ENCODE measurements at regions not wholly inside any gene's neighbourhood (a gene's known extent, or its start where the extent isn't known, plus 50 kb on each side); places are given as distances from the start of the nearest gene placed in this dataset.

- Histone ChIP-seq H3K36me3 (replicated peaks in 1 of 2; ENCODE audit: control extremely low read depth in 1 of 2, control insufficient read depth in 1 of 2, extremely low read depth in 1 of 2, insufficient read depth in 2 of 2, low read length in 1 of 2) (no peaks in the 10 kb centered on the region), H3K4me3 (ENCODE audit: control extremely low read depth in 1 of 5, extremely low read depth in 1 of 5, insufficient read depth in 1 of 5, low read depth in 2 of 5, low read length in 4 of 5) (no peak overlapping the region), H3K9me3 (ENCODE audit: control extremely low read depth in 1 of 3, control insufficient read depth in 2 of 3, insufficient read depth in 1 of 3, low read length in 2 of 3) (peaks cover 0 to 7% (median 2%) of the 10 kb centered on the region in 3 donors), H3K27ac (ENCODE audit: low read length in 2 of 2) (no peak overlapping the region), H2AFZ (ENCODE audit: insufficient read depth, low read depth, low read length, poor library complexity, severe bottlenecking) (no peak overlapping the region), H3K4me2 (replicated peaks; ENCODE audit: low read depth, low read length, poor library complexity, severe bottlenecking) (no peak overlapping the region), H3K9ac (ENCODE audit: low read length) (no peak overlapping the region), H3K4me1 (ENCODE audit: control insufficient read depth in 2 of 2, insufficient read depth in 2 of 2, low read length in 2 of 2) (no peaks in the 10 kb centered on the region), H4K20me1 (ENCODE audit: control insufficient read depth, insufficient read depth, low read length, poor library complexity, severe bottlenecking) (no peaks in the 10 kb centered on the region), H3K79me2 (ENCODE audit: control insufficient read depth, insufficient read depth, low read length) (no peaks in the 10 kb centered on the region), H3K27me3 (replicated peaks in 1 of 4; ENCODE audit: control extremely low read depth in 1 of 4, control insufficient read depth in 3 of 4, insufficient read depth in 4 of 4, low read length in 3 of 4) (peaks cover 0 to 3% (median 0%) of the 10 kb centered on the region in 4 experiments)
- Mint-ChIP-seq H3K4me3 (no peak overlapping the region), H3K4me1 (no peaks in the 10 kb centered on the region), H3K9me3 (ENCODE audit: insufficient read depth) (no peaks in the 10 kb centered on the region), H3K27ac (no peak overlapping the region), H3K27me3 (peaks cover 5% of the 10 kb centered on the region)
- DNase-seq: peak; percentile 23
- intact Hi-C loops (cut with micrococcal nuclease): no loop called here
- POLR2A ChIA-PET: no interaction called here
- CTCF ChIA-PET: no interaction called here
- 57% methylated on average over 6 of the region's 6 CpGs for WGBS (ENCODE audit: insufficient coverage)
- TF ChIP-seq CTCF (IDR thresholded peaks at IDR 0.05) (no peak), EZH2 (IDR thresholded peaks at IDR 0.05; ENCODE audit: borderline replicate concordance, insufficient read depth, low read depth, low read length, poor library complexity, severe bottlenecking) (no peak)
- ATAC-seq (ENCODE audit: low read depth): no peak
Observed at GRCh38 chr10:3408603-3409365, 236.2 kb upstream of the PITRM1 start.

GRCh38 chr10:3407208-3407607 lies 234.6 kb upstream of the PITRM1 start:
- Mint-ChIP-seq H3K4me1 (no peaks in the 10 kb centered on the region), H3K4me3 (no peak overlapping the region), H3K27me3 (peaks cover 6% of the 10 kb centered on the region), H3K9me3 (ENCODE audit: insufficient read depth) (no peaks in the 10 kb centered on the region), H3K27ac (no peak overlapping the region)
- ChIA-PET CTCF (no interaction called here), POLR2A (no interaction called here)
- no peak overlapping the region for H3K27ac ChIP-seq (ENCODE audit: low read length in 2 of 2)
- 95% methylated on average over 12 of the region's 12 CpGs for WGBS (ENCODE audit: insufficient coverage)
- H3K27me3 ChIP-seq (replicated peaks in 1 of 4; ENCODE audit: control extremely low read depth in 1 of 4, control insufficient read depth in 3 of 4, insufficient read depth in 4 of 4, low read length in 3 of 4): peaks cover 0 to 3% (median 0%) of the 10 kb centered on the region in 4 experiments
- DNase-seq (no peak), ATAC-seq (ENCODE audit: low read depth) (no peak)
- H3K79me2 ChIP-seq (ENCODE audit: control insufficient read depth, insufficient read depth, low read length): no peaks in the 10 kb centered on the region
- no peak overlapping the region for H3K4me3 ChIP-seq (ENCODE audit: control extremely low read depth in 1 of 5, extremely low read depth in 1 of 5, insufficient read depth in 1 of 5, low read depth in 2 of 5, low read length in 4 of 5)
- TF ChIP-seq EZH2 (IDR thresholded peaks at IDR 0.05; ENCODE audit: borderline replicate concordance, insufficient read depth, low read depth, low read length, poor library complexity, severe bottlenecking) (no peak), CTCF (IDR thresholded peaks at IDR 0.05) (no peak)
- intact Hi-C loops (cut with micrococcal nuclease): no loop called here
- H3K36me3 ChIP-seq (replicated peaks in 1 of 2; ENCODE audit: control extremely low read depth in 1 of 2, control insufficient read depth in 1 of 2, extremely low read depth in 1 of 2, insufficient read depth in 2 of 2, low read length in 1 of 2): no peaks in the 10 kb centered on the region
- H2AFZ ChIP-seq (ENCODE audit: insufficient read depth, low read depth, low read length, poor library complexity, severe bottlenecking): no peak overlapping the region
- H4K20me1 ChIP-seq (ENCODE audit: control insufficient read depth, insufficient read depth, low read length, poor library complexity, severe bottlenecking): no peaks in the 10 kb centered on the region
- H3K9ac ChIP-seq (ENCODE audit: low read length): no peak overlapping the region
- H3K4me2 ChIP-seq (replicated peaks; ENCODE audit: low read depth, low read length, poor library complexity, severe bottlenecking): no peak overlapping the region
- peaks cover 0 to 7% (median 2%) of the 10 kb centered on the region in 3 donors for H3K9me3 ChIP-seq (ENCODE audit: control extremely low read depth in 1 of 3, control insufficient read depth in 2 of 3, insufficient read depth in 1 of 3, low read length in 2 of 3)
- no peaks in the 10 kb centered on the region for H3K4me1 ChIP-seq (ENCODE audit: control insufficient read depth in 2 of 2, insufficient read depth in 2 of 2, low read length in 2 of 2)

Data from B cell (primary cell).